AG09309 (cell line): ENCODE measurements at regions not wholly inside any gene's neighbourhood (a gene's known extent, or its start where the extent isn't known, plus 50 kb on each side); places are given as distances from the start of the nearest gene placed in this dataset.

Source experiments
- DNase-seq: peaks from one replicate; pipeline ENCODE4 v3.0.0-alpha.2; 2010; ENCODE audit warnings: low read depth
- H3K4me3 ChIP-seq: 2 replicates; pipeline ENCODE4 v1.5.1; 2011; ENCODE audit warnings: mild to moderate bottlenecking, low read depth, low read length, moderate library complexity; ENCODE audit not compliant: control insufficient read depth
- TF ChIP-seq, protein P1 (sequence below): IDR thresholded peaks from 2 replicates; pipeline ENCODE4 v1.5.1; 2011; ENCODE audit warnings: mild to moderate bottlenecking, low read depth, low read length, inconsistent platforms; ENCODE audit not compliant: insufficient read depth, control insufficient read depth; ENCODE audit errors: missing control alignments

GRCh38 chr7:47092336-47092735 lies 489.6 kb downstream of the TNS3 start:
- DNase-seq = no peak
- TF ChIP-seq, protein P1, sequence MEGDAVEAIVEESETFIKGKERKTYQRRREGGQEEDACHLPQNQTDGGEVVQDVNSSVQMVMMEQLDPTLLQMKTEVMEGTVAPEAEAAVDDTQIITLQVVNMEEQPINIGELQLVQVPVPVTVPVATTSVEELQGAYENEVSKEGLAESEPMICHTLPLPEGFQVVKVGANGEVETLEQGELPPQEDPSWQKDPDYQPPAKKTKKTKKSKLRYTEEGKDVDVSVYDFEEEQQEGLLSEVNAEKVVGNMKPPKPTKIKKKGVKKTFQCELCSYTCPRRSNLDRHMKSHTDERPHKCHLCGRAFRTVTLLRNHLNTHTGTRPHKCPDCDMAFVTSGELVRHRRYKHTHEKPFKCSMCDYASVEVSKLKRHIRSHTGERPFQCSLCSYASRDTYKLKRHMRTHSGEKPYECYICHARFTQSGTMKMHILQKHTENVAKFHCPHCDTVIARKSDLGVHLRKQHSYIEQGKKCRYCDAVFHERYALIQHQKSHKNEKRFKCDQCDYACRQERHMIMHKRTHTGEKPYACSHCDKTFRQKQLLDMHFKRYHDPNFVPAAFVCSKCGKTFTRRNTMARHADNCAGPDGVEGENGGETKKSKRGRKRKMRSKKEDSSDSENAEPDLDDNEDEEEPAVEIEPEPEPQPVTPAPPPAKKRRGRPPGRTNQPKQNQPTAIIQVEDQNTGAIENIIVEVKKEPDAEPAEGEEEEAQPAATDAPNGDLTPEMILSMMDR = no peak
- H3K4me3 ChIP-seq = no peak overlapping the region

- TF ChIP-seq, protein P1 = no peak
- H3K4me3 ChIP-seq = no peak overlapping the region
- DNase-seq = no peak
Measured at GRCh38 chr7:47091141-47091540, 490.8 kb downstream of the TNS3 start.

DNA sequence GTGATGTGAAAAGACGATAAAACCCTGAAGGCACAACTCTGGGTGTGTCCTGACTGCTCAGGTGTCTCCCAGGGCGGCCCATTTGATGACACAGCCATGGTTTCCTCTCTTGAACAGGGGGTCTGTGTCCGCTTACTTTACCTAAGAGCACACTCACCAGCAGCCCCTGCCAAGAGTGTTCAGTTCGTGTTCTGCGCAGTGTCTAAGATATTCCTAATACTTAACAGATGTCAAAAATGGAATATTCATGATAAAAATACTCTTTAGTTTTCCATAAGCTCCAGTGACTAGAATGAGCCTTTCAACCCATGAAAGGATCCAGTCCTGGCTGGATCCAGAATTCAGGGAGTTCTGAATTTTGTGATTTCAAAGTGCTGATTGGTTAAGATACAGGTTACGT lies 492.4 kb downstream of the TNS3 start:
- DNase-seq = no peak
- TF ChIP-seq, protein P1 = no peak
- H3K4me3 ChIP-seq = no peak overlapping the region

DNA sequence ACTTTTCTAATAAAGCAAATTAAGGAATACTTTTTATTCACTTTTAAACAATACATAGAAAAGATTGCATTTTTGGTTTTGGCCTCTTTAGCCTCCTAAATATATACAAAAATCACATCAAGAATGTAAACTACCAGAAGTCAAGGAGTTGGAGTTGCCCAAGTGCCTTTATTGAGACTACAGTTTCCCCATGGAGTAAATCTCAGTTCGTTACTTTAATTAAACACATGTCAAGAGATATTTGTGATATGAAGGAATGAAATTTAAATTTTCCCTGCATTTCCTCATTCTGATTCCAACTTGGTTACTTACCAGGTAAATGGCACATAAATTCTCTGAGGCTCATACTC lies 492.9 kb downstream of the TNS3 start:
- H3K4me3 ChIP-seq = no peak overlapping the region
- DNase-seq = no peak
- TF ChIP-seq, protein P1 = no peak

DNA sequence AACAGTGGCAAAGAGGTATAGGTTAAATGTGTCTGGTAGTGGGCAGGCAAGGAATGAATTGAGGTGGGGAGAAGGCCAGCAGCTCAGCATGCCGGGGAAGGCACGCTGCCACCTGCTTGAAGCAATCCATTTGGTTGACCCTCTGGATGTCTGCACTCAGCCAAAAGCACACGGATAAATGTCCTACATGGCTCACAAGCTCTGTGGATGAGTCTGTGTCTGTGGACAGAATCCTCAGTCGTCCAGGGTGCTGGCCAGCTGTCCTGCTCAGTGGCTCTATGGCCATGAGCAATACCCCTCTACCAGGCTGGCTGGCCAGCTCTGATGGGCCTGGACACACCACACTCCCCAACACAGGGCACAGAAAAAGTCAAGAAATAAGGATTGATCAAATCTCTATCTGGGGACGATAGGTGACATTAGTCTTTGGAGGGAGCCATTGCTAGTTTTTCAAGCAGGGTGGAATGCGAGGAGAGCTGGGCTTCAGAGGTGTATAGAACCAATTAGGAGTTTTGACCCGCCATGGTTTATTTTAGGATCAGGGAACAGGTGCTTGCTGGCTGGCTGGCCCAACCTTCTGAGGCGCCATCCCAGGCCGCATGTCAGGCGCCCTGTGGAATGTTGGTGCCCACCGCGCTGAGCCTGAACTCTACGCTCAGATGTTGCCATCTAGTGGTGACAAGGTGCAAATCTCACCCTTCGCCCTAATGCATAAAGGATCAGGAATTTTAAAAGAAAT lies 493.4 kb downstream of the TNS3 start:
- H3K4me3 ChIP-seq = no peak overlapping the region
- DNase-seq = no peak
- TF ChIP-seq, protein P1 = peak; percentile 82

DNA sequence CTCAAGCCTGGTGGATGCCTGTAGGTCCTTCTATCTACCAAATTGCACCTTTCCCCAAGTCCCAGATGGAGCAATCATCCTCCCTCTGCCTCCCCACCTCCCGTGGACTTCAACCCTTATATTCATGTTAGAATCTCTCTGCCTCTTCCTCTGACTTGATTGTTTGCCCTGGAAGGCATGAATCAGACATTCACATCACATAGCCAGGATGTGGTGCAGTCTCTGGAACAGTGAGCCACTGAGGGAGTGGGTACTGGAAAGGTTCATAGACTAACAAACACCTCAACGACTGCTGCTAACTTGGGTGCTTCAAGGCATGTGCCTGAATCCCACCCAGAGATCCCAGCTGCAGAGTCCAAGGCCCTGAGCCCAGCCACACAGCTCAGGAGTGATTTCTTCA lies 494.0 kb downstream of the TNS3 start:
- TF ChIP-seq, protein P1 = no peak
- DNase-seq = no peak
- no peak overlapping the region for H3K4me3 ChIP-seq
